HepG2 (cell line): ENCODE measurements at regions not wholly inside any gene's neighbourhood (a gene's known extent, or its start where the extent isn't known, plus 50 kb on each side); places are given as distances from the start of the nearest gene placed in this dataset.

Experiments
- ATAC-seq: fragments of 200-7000 bp; cut with Tn5 transposase; 3 replicates; pipeline ENCODE4 v1.9.1; 2020; ENCODE audit warnings: mild to moderate bottlenecking, moderate library complexity
- BruUV-seq: library from RNA; stranded (reverse); fragments of 400-500 nt; replicated peaks from 2 replicates; lab custom pipeline; 2021; lab: Mats Ljungman, UMichigan
- CTCF ChIA-PET: fragments of 300-600 bp; formaldehyde crosslinking; extraction: SDS; loops from one replicate; lab custom pipeline; 2021; ENCODE audit warnings: low total read pairs, inconsistent platforms, low intra/inter-chr PET ratio; lab: Yijun Ruan, JAX
- POLR2A ChIA-PET: fragments of 350-600 bp; sonication (Branson Sonifier 250); formaldehyde crosslinking; loops from one replicate; lab custom pipeline; 2020; ENCODE audit warnings: antibody characterized with exemption, inconsistent platforms; lab: Yijun Ruan, JAX
- DNase-seq: peaks from one replicate; pipeline ENCODE4 v3.0.0-alpha.2; 2015; ENCODE audit warnings: low spot score
- FAIRE-seq: peaks from 3 replicates; lab custom pipeline; 2011; peaks lifted over from hg19 to GRCh38; lab: Jason Lieb, UNC
- H2AFZ ChIP-seq: one replicate; pipeline ENCODE4 v1.6.1; 2011; ENCODE audit warnings: low read length, inconsistent platforms
- H3K27ac ChIP-seq: fragments of 300-600 bp; 3 replicates; pipeline ENCODE4 v1.8.0; 2011; ENCODE audit warnings: mixed run types, mild to moderate bottlenecking, mixed read lengths, low read length, inconsistent platforms; ENCODE audit not compliant: insufficient read depth; ENCODE audit errors: extremely low read length
- H3K27me3 ChIP-seq, 2 experiments: fragments of 200-600 bp in 1 of 2; 2 replicates in 1 of 2; 3 replicates in 1 of 2; pipeline versions ENCODE4 v1.6.0 to v1.8.0; 2011; ENCODE audit warnings: low read length in 2 of 2, mild to moderate bottlenecking in 2 of 2, moderate library complexity in 2 of 2, inconsistent platforms in 1 of 2; ENCODE audit not compliant: insufficient read depth in 2 of 2, control insufficient read depth in 1 of 2
- H3K36me3 ChIP-seq, 2 experiments: fragments of 200-600 bp in 1 of 2; replicated peaks in 1 of 2; 2 replicates in 1 of 2; 3 replicates in 1 of 2; pipeline versions ENCODE4 v1.5.1 to v1.8.0; 2011; ENCODE audit warnings: low read length in 2 of 2, inconsistent platforms in 1 of 2; ENCODE audit not compliant: insufficient read depth in 2 of 2, control insufficient read depth in 1 of 2
- H3K4me1 ChIP-seq: 2 replicates; pipeline ENCODE4 v1.5.1; 2012; ENCODE audit warnings: low read length, inconsistent platforms; ENCODE audit not compliant: insufficient read depth
- H3K4me2 ChIP-seq: 2 replicates; pipeline ENCODE4 v1.6.0; 2011; ENCODE audit warnings: low read depth, low read length, inconsistent platforms
- H3K4me3 ChIP-seq, 3 experiments: fragments of 200-600 bp in 1 of 3; sonication (generic), shearing (Covaris generic) in 1 of 3; replicated peaks in 1 of 3; 2 replicates each; pipeline ENCODE4 v1.5.1; 2011 to 2016; ENCODE audit warnings: low read length in 3 of 3, inconsistent platforms in 2 of 3, low read depth in 2 of 3, mild to moderate bottlenecking in 2 of 3, control low read depth in 1 of 3, mixed read lengths in 1 of 3; ENCODE audit not compliant: insufficient read depth in 1 of 3
- H3K79me2 ChIP-seq: one replicate; pipeline ENCODE4 v1.6.1; 2011; ENCODE audit warnings: low read length, inconsistent platforms; ENCODE audit not compliant: insufficient read depth
- H3K9ac ChIP-seq: 2 replicates; pipeline ENCODE4 v1.6.0; 2011; ENCODE audit warnings: mild to moderate bottlenecking, low read depth, low read length, inconsistent platforms; ENCODE audit not compliant: insufficient read depth
- H3K9me3 ChIP-seq: 2 replicates; pipeline ENCODE4 v1.5.1; 2012; ENCODE audit warnings: mild to moderate bottlenecking, low read length
- H4K20me1 ChIP-seq: 2 replicates; pipeline ENCODE4 v1.6.0; 2011; ENCODE audit warnings: inconsistent platforms, mild to moderate bottlenecking, low read length, moderate library complexity; ENCODE audit not compliant: insufficient read depth
- CBFB ChIP-seq: sonication (generic); formaldehyde crosslinking; IDR thresholded peaks from 2 replicates; pipeline ENCODE4 v1.4.0; 2020; ENCODE audit warnings: missing genetic modification reagents
- JUN ChIP-seq: sonication (generic); formaldehyde crosslinking; IDR thresholded peaks from 2 replicates; pipeline ENCODE4 v1.4.0; 2020; ENCODE audit warnings: mild to moderate bottlenecking, missing genetic modification reagents
- KLF15 ChIP-seq: sonication (generic); formaldehyde crosslinking; IDR thresholded peaks from 2 replicates; pipeline ENCODE4 v1.8.1; 2023; ENCODE audit warnings: borderline replicate concordance, mild to moderate bottlenecking, inconsistent platforms, missing genetic modification reagents, mixed read lengths
- MYC ChIP-seq: sonication (generic); formaldehyde crosslinking; IDR thresholded peaks from 2 replicates; pipeline ENCODE4 v1.9.0; 2021; ENCODE audit warnings: missing genetic modification reagents, borderline replicate concordance
- NFIB ChIP-seq: sonication (generic); formaldehyde crosslinking; IDR thresholded peaks from 2 replicates; pipeline ENCODE4 v1.9.0; 2021; ENCODE audit warnings: missing genetic modification reagents, mild to moderate bottlenecking, borderline replicate concordance
- SIN3A ChIP-seq: IDR thresholded peaks from 2 replicates; pipeline ENCODE4 v1.6.1; 2011; ENCODE audit warnings: low read depth, mild to moderate bottlenecking, control low read depth, low read length, borderline replicate concordance
- WIZ ChIP-seq: sonication (generic); formaldehyde crosslinking; IDR thresholded peaks from 2 replicates; pipeline ENCODE4 v1.5.1; 2020; ENCODE audit warnings: mild to moderate bottlenecking, missing genetic modification reagents
- ZFAT ChIP-seq: sonication (generic); formaldehyde crosslinking; conservative IDR thresholded peaks from 2 replicates; pipeline ENCODE4 v1.8.1; 2023; ENCODE audit warnings: missing genetic modification reagents, inconsistent platforms
- ZFP41 ChIP-seq: sonication (generic); formaldehyde crosslinking; IDR thresholded peaks from 2 replicates; pipeline ENCODE4 v1.4.0; 2020; ENCODE audit warnings: mild to moderate bottlenecking, missing genetic modification reagents, borderline replicate concordance
- ZNF24 ChIP-seq: fragments of 450-650 bp; IDR thresholded peaks from 2 replicates; pipeline ENCODE4 v1.6.1; 2017; ENCODE audit warnings: antibody characterized with exemption, mild to moderate bottlenecking
- ZNF264 ChIP-seq: sonication (generic); formaldehyde crosslinking; IDR thresholded peaks from 2 replicates; pipeline ENCODE4 v1.4.0; 2020; ENCODE audit warnings: missing genetic modification reagents
- ZNF510 ChIP-seq: sonication (generic); formaldehyde crosslinking; IDR thresholded peaks from 2 replicates; pipeline ENCODE4 v1.4.0; 2020; ENCODE audit warnings: low read depth, mild to moderate bottlenecking, missing genetic modification reagents
- ZNF547 ChIP-seq: sonication (generic); formaldehyde crosslinking; IDR thresholded peaks from 2 replicates; pipeline ENCODE4 v1.5.1; 2020; ENCODE audit warnings: mild to moderate bottlenecking, missing genetic modification reagents
- ZNF550 ChIP-seq: sonication (generic); formaldehyde crosslinking; IDR thresholded peaks from 2 replicates; pipeline ENCODE4 v1.4.0; 2020; ENCODE audit warnings: mild to moderate bottlenecking, missing genetic modification reagents, borderline replicate concordance
- ZNF772 ChIP-seq: sonication (generic); formaldehyde crosslinking; IDR thresholded peaks from 2 replicates; pipeline ENCODE4 v1.5.0; 2020; ENCODE audit warnings: mild to moderate bottlenecking, missing genetic modification reagents
- WGBS: methylation state at CpG from one replicate; pipeline ENCODE4 v1.1.6; 2017; ENCODE audit warnings: low lambda C conversion rate; 5-methylcytosine and 5-hydroxymethylcytosine counted together
- in situ Hi-C: cut with HindIII; loops from 2 replicates; pipeline ENCODE4 v1.10.0; 2017; ENCODE audit warnings: low pct_unique_long_range_greater_than_20kb; ENCODE audit not compliant: extremely low pct_ligation_motif_present
- intact Hi-C: fragments of 100-400 bp; cut with micrococcal nuclease; formaldehyde crosslinking; loops from one replicate; pipeline ENCODE4 v1.10.0; 2022; ENCODE audit not compliant: unreplicated experiment
- TF ChIP-seq, protein P1 (sequence below): sonication (generic); formaldehyde crosslinking; IDR thresholded peaks from 2 replicates; pipeline ENCODE4 v1.4.0; 2020; ENCODE audit warnings: missing genetic modification reagents
- TF ChIP-seq, protein P2 (sequence below): sonication (generic); formaldehyde crosslinking; IDR thresholded peaks from 2 replicates; pipeline ENCODE4 v1.8.1; 2023; ENCODE audit warnings: missing genetic modification reagents, inconsistent platforms, borderline replicate concordance

DNA sequence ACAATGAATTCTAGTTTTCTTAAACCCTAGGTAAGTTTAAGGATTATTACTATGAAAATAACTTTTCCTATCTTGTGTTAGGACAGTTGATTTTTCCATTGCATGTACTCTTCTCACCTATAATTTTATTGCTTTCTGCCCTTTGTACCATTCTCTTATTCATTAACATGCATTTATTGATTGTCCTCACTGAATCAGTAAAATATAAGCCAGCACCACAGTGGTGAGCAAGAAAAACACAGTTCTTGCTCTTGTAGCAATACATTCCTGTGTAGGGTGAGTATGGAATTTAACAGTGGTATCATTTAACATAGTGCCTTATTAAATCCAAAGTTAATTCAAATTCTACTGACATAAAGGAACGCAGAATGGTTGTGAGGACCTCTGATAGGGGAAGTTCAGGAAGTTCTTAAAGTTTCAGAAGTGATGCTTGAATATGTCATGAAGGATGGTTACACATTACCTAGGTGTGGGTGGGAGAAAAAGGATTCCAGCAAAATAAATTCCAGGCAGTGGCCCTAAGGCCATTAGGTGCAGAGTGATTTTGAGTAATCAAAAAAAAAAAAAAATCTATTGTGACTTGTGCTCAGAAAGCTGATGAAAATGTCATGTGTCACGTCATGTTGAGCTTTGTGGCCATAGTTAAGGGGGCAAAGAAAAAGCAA is 104.7 kb upstream of the DSEL start (continued):
- TF ChIP-seq WIZ, result no peak
- no peak for TF ChIP-seq ZNF772 (CRISPR knock-in tag)
- TF ChIP-seq ZFAT (CRISPR knock-in tag), result no peak
- TF ChIP-seq CBFB (CRISPR knock-in tag), result no peak
- no peak for TF ChIP-seq ZNF547
- TF ChIP-seq NFIB (CRISPR knock-in tag), result no peak
- TF ChIP-seq ZNF550 (CRISPR knock-in tag), result no peak
- no peak for TF ChIP-seq KLF15
- no peak for TF ChIP-seq ZNF24

DNA sequence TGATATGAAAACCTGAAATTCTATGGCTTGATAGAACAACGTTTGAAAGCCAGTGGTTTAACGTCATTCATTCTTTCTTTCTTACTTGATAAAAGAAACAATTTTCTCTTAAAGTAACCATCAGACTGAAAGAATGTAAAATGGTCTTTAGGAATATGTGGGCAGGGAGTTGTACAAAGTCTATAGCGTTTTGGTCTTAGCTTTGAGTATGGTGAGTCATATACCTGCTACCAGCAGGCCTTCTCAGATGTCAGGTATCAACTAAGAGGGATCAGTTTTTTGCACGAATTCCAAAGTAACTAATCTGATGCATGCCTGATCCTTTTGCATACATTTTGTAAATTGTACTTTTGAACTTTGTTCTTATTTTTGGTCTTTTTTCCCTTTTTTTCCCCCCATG is 101.5 kb upstream of the DSEL start:
- Histone ChIP-seq H3K4me1 (no peaks in the 10 kb centered on the region), H3K79me2 (no peaks in the 10 kb centered on the region), H3K4me2 (no peak overlapping the region), H2AFZ (no peak overlapping the region), H3K4me3 (no peak overlapping the region), H3K9me3 (no peaks in the 10 kb centered on the region), H4K20me1 (no peaks in the 10 kb centered on the region; the same call in 1 of the 2 replicates), H3K27me3 (no peaks in the 10 kb centered on the region), H3K9ac (no peak overlapping the region), H3K27ac (no peak overlapping the region), H3K36me3 (no peaks in the 10 kb centered on the region)
- intact Hi-C loops, result no loop called here
- in situ Hi-C loops, result no loop called here
- CTCF ChIA-PET, result no interaction called here
- no peak for ATAC-seq
- POLR2A ChIA-PET, result no interaction called here
- DNase-seq, result no peak
- 8% methylated on average over 4 of the region's 4 CpGs for WGBS
- no peak for FAIRE-seq
- no peak for TF ChIP-seq ZFP41 (CRISPR knock-in tag)
- no peak for TF ChIP-seq ZNF510 (CRISPR knock-in tag)
- TF ChIP-seq, protein P1, sequence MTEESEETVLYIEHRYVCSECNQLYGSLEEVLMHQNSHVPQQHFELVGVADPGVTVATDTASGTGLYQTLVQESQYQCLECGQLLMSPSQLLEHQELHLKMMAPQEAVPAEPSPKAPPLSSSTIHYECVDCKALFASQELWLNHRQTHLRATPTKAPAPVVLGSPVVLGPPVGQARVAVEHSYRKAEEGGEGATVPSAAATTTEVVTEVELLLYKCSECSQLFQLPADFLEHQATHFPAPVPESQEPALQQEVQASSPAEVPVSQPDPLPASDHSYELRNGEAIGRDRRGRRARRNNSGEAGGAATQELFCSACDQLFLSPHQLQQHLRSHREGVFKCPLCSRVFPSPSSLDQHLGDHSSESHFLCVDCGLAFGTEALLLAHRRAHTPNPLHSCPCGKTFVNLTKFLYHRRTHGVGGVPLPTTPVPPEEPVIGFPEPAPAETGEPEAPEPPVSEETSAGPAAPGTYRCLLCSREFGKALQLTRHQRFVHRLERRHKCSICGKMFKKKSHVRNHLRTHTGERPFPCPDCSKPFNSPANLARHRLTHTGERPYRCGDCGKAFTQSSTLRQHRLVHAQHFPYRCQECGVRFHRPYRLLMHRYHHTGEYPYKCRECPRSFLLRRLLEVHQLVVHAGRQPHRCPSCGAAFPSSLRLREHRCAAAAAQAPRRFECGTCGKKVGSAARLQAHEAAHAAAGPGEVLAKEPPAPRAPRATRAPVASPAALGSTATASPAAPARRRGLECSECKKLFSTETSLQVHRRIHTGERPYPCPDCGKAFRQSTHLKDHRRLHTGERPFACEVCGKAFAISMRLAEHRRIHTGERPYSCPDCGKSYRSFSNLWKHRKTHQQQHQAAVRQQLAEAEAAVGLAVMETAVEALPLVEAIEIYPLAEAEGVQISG (CRISPR knock-in tag), result no peak
- TF ChIP-seq, protein P2, sequence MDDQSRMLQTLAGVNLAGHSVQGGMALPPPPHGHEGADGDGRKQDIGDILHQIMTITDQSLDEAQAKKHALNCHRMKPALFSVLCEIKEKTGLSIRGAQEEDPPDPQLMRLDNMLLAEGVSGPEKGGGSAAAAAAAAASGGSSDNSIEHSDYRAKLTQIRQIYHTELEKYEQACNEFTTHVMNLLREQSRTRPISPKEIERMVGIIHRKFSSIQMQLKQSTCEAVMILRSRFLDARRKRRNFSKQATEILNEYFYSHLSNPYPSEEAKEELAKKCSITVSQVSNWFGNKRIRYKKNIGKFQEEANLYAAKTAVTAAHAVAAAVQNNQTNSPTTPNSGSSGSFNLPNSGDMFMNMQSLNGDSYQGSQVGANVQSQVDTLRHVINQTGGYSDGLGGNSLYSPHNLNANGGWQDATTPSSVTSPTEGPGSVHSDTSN, result no peak
- TF ChIP-seq MYC (CRISPR knock-in tag), result no peak
- TF ChIP-seq ZNF264, result no peak
- TF ChIP-seq JUN (CRISPR knock-in tag), result no peak
- no peak for TF ChIP-seq SIN3A
- no TSS peak for BruUV-seq
